GM23338 (cell line): ENCODE measurements at regions not wholly inside any gene's neighbourhood (a gene's known extent, or its start where the extent isn't known, plus 50 kb on each side); places are given as distances from the start of the nearest gene placed in this dataset.

Experiments
- ATAC-seq: fragments of 200-7000 bp; cut with Tn5 transposase; 3 replicates; pipeline ENCODE4 v1.9.1; 2020
- DNase-seq: peaks from one replicate; pipeline ENCODE4 v3.0.0-alpha.2; 2015; ENCODE audit warnings: low spot score
- H2AFZ ChIP-seq: fragments of 200-600 bp; sonication (generic); 2 replicates; pipeline ENCODE4 v1.8.0; 2016; ENCODE audit warnings: antibody characterized with exemption, mild to moderate bottlenecking, moderate library complexity
- H3F3A ChIP-seq: fragments of 200-600 bp; sonication (generic); replicated peaks from 2 replicates; pipeline ENCODE4 v1.8.0; 2017; ENCODE audit warnings: antibody characterized with exemption, mixed run types, low read depth
- H3K27ac ChIP-seq: fragments of 200-600 bp; sonication (generic); 2 replicates; pipeline ENCODE4 v1.6.1; 2016; ENCODE audit warnings: low read depth
- H3K27me3 ChIP-seq: fragments of 200-600 bp; sonication (generic); 2 replicates; pipeline ENCODE4 v1.8.0; 2016; ENCODE audit warnings: mild to moderate bottlenecking, mixed run types, moderate library complexity; ENCODE audit not compliant: insufficient read depth
- H3K36me3 ChIP-seq: fragments of 200-600 bp; sonication (generic); 2 replicates; pipeline ENCODE4 v1.8.0; 2016; ENCODE audit warnings: mild to moderate bottlenecking; ENCODE audit not compliant: insufficient read depth
- H3K4me1 ChIP-seq: fragments of 200-600 bp; sonication (generic); 2 replicates; pipeline ENCODE4 v1.8.0; 2016; ENCODE audit warnings: mild to moderate bottlenecking, moderate library complexity; ENCODE audit not compliant: insufficient read depth
- H3K4me2 ChIP-seq: fragments of 200-600 bp; sonication (generic); 2 replicates; pipeline ENCODE4 v1.7.1; 2017; ENCODE audit warnings: mixed run types
- H3K4me3 ChIP-seq: fragments of 200-600 bp; sonication (generic); 2 replicates; pipeline ENCODE4 v1.6.1; 2016; ENCODE audit warnings: mixed run types
- H3K79me2 ChIP-seq: fragments of 200-600 bp; sonication (generic); replicated peaks from 2 replicates; pipeline ENCODE4 v1.8.0; 2017; ENCODE audit warnings: mild to moderate bottlenecking; ENCODE audit not compliant: insufficient read depth
- H3K9me2 ChIP-seq: fragments of 200-600 bp; sonication (generic); 2 replicates; pipeline ENCODE4 v1.8.0; 2017; ENCODE audit not compliant: insufficient read depth
- H4K20me1 ChIP-seq: fragments of 200-600 bp; sonication (generic); replicated peaks from 2 replicates; pipeline ENCODE4 v1.8.0; 2017; ENCODE audit warnings: mild to moderate bottlenecking; ENCODE audit not compliant: insufficient read depth
- H3K27ac Mint-ChIP-seq: 2 replicates; pipeline ENCODE4 v1.8.0; 2020; ENCODE audit warnings: inconsistent platforms, mild to moderate bottlenecking, moderate library complexity, mixed read lengths
- H3K27me3 Mint-ChIP-seq: 3 replicates; pipeline ENCODE4 v1.8.0; 2022; ENCODE audit warnings: low read depth, mild to moderate bottlenecking, moderate library complexity, mixed read lengths, inconsistent platforms; ENCODE audit not compliant: insufficient read depth, poor library complexity
- H3K36me3 Mint-ChIP-seq: 3 replicates; pipeline ENCODE4 v1.8.0; 2021; ENCODE audit warnings: low read depth, mild to moderate bottlenecking, inconsistent platforms, moderate library complexity, mixed read lengths
- H3K4me1 Mint-ChIP-seq: 3 replicates; pipeline ENCODE4 v1.8.0; 2020; ENCODE audit warnings: mild to moderate bottlenecking, inconsistent platforms, mixed read lengths
- H3K4me3 Mint-ChIP-seq: 3 replicates; pipeline ENCODE4 v1.8.0; 2021; ENCODE audit warnings: moderate library complexity, mild to moderate bottlenecking, inconsistent platforms, mixed read lengths
- H3K9me3 Mint-ChIP-seq: 3 replicates; pipeline ENCODE4 v1.8.0; 2020; ENCODE audit warnings: moderate library complexity, mild to moderate bottlenecking, inconsistent platforms, mixed read lengths
- CTCF ChIP-seq, 2 experiments: fragments of 200-600 bp in 1 of 2; sonication (generic) in 1 of 2; conservative IDR thresholded peaks; 2 replicates each; pipeline versions ENCODE4 v1.5.1 to v1.6.1; 2016 to 2017; ENCODE audit warnings: antibody characterized with exemption in 2 of 2, low read depth in 2 of 2, mild to moderate bottlenecking in 2 of 2, moderate library complexity in 1 of 2
- EZH2 ChIP-seq: fragments of 200-600 bp; sonication (generic); IDR thresholded peaks from one replicate; pipeline ENCODE4 v1.8.0; 2017; ENCODE audit warnings: antibody characterized with exemption, mild to moderate bottlenecking, low read depth; ENCODE audit not compliant: unreplicated experiment
- POLR2AphosphoS5 ChIP-seq: IDR thresholded peaks from 2 replicates; pipeline ENCODE4 v1.6.1; 2016; ENCODE audit warnings: antibody characterized with exemption, low read depth
- STAT1 ChIP-seq: IDR thresholded peaks from one replicate; pipeline ENCODE4 v1.6.1; 2016; ENCODE audit warnings: antibody characterized with exemption; ENCODE audit not compliant: unreplicated experiment
- ZNF114 ChIP-seq: fragments of 250-450 bp; sonication (Bioruptor Pico); IDR thresholded peaks from 2 replicates; pipeline ENCODE4 v1.5.0; 2020; ENCODE audit warnings: mild to moderate bottlenecking, moderate library complexity
- TF ChIP-seq, protein P1 (sequence below): fragments of 250-450 bp; sonication (Bioruptor Pico); IDR thresholded peaks from 2 replicates; pipeline ENCODE4 v1.5.0; 2020; ENCODE audit warnings: mild to moderate bottlenecking, moderate library complexity

DNA sequence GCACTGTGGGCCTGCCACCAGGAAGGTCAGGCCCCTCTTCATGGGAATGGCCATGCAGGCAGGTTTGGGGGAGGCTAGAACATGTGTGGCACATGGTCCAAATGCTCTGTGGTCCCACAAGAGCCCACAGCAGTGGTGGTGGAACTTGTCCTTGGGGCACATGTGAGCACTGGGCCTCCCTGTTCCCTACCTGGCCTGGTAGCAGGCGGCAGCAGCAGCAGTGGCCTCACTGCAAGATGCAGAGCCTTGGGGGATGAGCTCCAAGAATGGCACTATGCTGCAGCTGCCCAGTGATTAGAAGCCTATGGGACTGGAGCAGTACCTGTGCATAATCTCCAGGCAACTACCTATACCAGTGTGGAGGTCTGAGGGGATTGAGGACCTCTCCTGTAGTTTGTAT is 197.0 kb upstream of the DCAF8L1 start:
- Mint-ChIP-seq H3K9me3 (no peaks in the 10 kb centered on the region), H3K4me3 (no peak overlapping the region)
- H3K79me2 ChIP-seq: no peaks in the 10 kb centered on the region

More for the DNA sequence above, 197.0 kb upstream of the DCAF8L1 start:
- ATAC-seq (no peak), DNase-seq (no peak)
- no peak overlapping the region for H2AFZ ChIP-seq
- H3K27ac ChIP-seq: no peak overlapping the region
- Mint-ChIP-seq H3K36me3 (no peaks in the 10 kb centered on the region), H3K27me3 (peaks cover 4% of the 10 kb centered on the region), H3K4me1 (0 out of 3 replicates have a peak, but pooled peaks cover 2% of the 10 kb centered on the region), H3K27ac (no peak overlapping the region)
- no peaks in the 10 kb centered on the region for H4K20me1 ChIP-seq
- H3F3A ChIP-seq: no peaks in the 10 kb centered on the region
- no peaks in the 10 kb centered on the region for H3K9me2 ChIP-seq
- H3K4me1 ChIP-seq: no peaks in the 10 kb centered on the region
- no peaks in the 10 kb centered on the region for H3K36me3 ChIP-seq
- no peak overlapping the region for H3K4me2 ChIP-seq
- H3K27me3 ChIP-seq: no peaks in the 10 kb centered on the region
- H3K4me3 ChIP-seq: no peak overlapping the region
- TF ChIP-seq, protein P1, sequence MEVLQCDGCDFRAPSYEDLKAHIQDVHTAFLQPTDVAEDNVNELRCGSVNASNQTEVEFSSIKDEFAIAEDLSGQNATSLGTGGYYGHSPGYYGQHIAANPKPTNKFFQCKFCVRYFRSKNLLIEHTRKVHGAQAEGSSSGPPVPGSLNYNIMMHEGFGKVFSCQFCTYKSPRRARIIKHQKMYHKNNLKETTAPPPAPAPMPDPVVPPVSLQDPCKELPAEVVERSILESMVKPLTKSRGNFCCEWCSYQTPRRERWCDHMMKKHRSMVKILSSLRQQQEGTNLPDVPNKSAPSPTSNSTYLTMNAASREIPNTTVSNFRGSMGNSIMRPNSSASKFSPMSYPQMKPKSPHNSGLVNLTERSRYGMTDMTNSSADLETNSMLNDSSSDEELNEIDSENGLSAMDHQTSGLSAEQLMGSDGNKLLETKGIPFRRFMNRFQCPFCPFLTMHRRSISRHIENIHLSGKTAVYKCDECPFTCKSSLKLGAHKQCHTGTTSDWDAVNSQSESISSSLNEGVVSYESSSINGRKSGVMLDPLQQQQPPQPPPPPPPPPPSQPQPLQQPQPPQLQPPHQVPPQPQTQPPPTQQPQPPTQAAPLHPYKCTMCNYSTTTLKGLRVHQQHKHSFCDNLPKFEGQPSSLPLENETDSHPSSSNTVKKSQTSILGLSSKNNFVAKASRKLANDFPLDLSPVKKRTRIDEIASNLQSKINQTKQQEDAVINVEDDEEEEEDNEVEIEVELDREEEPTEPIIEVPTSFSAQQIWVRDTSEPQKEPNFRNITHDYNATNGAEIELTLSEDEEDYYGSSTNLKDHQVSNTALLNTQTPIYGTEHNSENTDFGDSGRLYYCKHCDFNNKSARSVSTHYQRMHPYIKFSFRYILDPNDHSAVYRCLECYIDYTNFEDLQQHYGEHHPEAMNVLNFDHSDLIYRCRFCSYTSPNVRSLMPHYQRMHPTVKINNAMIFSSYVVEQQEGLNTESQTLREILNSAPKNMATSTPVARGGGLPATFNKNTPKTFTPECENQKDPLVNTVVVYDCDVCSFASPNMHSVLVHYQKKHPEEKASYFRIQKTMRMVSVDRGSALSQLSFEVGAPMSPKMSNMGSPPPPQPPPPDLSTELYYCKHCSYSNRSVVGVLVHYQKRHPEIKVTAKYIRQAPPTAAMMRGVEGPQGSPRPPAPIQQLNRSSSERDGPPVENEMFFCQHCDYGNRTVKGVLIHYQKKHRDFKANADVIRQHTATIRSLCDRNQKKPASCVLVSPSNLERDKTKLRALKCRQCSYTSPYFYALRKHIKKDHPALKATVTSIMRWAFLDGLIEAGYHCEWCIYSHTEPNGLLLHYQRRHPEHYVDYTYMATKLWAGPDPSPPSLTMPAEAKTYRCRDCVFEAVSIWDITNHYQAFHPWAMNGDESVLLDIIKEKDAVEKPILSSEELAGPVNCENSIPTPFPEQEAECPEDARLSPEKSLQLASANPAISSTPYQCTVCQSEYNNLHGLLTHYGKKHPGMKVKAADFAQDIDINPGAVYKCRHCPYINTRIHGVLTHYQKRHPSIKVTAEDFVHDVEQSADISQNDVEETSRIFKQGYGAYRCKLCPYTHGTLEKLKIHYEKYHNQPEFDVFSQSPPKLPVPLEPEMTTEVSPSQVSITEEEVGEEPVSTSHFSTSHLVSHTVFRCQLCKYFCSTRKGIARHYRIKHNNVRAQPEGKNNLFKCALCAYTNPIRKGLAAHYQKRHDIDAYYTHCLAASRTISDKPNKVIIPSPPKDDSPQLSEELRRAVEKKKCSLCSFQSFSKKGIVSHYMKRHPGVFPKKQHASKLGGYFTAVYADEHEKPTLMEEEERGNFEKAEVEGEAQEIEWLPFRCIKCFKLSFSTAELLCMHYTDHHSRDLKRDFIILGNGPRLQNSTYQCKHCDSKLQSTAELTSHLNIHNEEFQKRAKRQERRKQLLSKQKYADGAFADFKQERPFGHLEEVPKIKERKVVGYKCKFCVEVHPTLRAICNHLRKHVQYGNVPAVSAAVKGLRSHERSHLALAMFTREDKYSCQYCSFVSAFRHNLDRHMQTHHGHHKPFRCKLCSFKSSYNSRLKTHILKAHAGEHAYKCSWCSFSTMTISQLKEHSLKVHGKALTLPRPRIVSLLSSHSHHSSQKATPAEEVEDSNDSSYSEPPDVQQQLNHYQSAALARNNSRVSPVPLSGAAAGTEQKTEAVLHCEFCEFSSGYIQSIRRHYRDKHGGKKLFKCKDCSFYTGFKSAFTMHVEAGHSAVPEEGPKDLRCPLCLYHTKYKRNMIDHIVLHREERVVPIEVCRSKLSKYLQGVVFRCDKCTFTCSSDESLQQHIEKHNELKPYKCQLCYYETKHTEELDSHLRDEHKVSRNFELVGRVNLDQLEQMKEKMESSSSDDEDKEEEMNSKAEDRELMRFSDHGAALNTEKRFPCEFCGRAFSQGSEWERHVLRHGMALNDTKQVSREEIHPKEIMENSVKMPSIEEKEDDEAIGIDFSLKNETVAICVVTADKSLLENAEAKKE: no peak
- TF ChIP-seq POLR2AphosphoS5: no peak
- no peak for TF ChIP-seq EZH2
- TF ChIP-seq ZNF114 (CRISPR knock-in tag): no peak
- no peak for TF ChIP-seq STAT1
- TF ChIP-seq CTCF (conservative IDR thresholded peaks at IDR 0.05; ENCODE audit: low read depth in 2 of 2): no peak
